ENCODE measurements at regions not wholly inside any gene's neighbourhood (a gene's known extent, or its start where the extent isn't known, plus 50 kb on each side); places are given as distances from the start of the nearest gene placed in this dataset.

DNA sequence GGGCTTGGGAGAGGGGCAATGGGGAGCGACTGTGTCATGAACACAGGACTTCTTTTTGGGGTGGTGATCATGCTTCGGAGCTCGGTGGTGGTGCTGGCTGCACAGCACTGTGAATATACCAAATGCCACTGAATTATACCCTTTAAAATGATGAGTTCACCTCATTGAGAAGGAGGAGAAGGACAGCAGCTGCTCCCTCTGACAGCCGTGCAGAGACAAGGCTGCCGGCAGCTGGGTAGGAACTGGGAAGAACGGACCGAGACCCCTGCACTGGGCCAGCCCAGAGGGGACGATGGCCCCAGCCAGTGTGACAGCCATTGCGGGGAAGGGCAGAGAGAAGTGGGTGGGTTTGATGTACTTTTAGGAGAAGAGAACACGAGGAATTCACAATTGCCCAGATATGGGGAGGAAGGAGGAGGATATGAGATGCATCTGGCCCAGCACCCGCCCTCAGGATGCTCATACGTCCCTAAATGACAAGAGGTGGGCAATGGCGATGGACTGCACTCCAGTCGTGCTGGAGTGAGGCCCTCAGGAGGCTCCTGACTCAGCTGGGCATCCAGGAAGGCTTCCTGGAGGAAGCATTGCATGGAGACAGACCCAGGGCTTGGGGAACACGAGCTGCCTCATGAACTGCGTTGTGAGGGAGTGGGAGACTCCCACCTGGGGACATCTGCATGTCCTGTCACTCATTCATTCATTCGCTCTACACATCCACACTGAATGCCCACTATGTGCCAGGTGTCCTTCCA, 64.3 kb upstream of the C14orf180 start:
- Histone ChIP-seq H3K27me3 (ENCODE audit: control insufficient read depth, insufficient read depth, low read length) (no peaks in the 10 kb centered on the region), H3K36me3 (ENCODE audit: control insufficient read depth in 2 of 3, insufficient read depth in 3 of 3, low read length in 3 of 3) (no peaks in the 10 kb centered on the region), H3K9me3 (ENCODE audit: control insufficient read depth in 2 of 3, insufficient read depth in 1 of 3, low read length in 3 of 3) (peaks cover 0 to 7% (median 0%) of the 10 kb centered on the region in 3 donors), H3K4me1 (ENCODE audit: control insufficient read depth in 2 of 3, insufficient read depth in 2 of 3, low read depth in 1 of 3, low read length in 3 of 3) (no peaks in the 10 kb centered on the region), H3K27ac (ENCODE audit: low read depth in 2 of 2, low read length in 2 of 2) (no peak overlapping the region), H3K9ac (ENCODE audit: low read length in 3 of 3) (no peak overlapping the region), H3K4me3 (ENCODE audit: low read length in 3 of 3) (no peak overlapping the region)
- no peak for FAIRE-seq
- intact Hi-C loops (cut with DNase I): no loop called here
- DNase-seq: no peak
- TF ChIP-seq, protein P1, sequence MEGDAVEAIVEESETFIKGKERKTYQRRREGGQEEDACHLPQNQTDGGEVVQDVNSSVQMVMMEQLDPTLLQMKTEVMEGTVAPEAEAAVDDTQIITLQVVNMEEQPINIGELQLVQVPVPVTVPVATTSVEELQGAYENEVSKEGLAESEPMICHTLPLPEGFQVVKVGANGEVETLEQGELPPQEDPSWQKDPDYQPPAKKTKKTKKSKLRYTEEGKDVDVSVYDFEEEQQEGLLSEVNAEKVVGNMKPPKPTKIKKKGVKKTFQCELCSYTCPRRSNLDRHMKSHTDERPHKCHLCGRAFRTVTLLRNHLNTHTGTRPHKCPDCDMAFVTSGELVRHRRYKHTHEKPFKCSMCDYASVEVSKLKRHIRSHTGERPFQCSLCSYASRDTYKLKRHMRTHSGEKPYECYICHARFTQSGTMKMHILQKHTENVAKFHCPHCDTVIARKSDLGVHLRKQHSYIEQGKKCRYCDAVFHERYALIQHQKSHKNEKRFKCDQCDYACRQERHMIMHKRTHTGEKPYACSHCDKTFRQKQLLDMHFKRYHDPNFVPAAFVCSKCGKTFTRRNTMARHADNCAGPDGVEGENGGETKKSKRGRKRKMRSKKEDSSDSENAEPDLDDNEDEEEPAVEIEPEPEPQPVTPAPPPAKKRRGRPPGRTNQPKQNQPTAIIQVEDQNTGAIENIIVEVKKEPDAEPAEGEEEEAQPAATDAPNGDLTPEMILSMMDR (IDR thresholded peaks at IDR 0.05; ENCODE audit: borderline replicate concordance, extremely low read depth, insufficient read depth): no peak

DNA sequence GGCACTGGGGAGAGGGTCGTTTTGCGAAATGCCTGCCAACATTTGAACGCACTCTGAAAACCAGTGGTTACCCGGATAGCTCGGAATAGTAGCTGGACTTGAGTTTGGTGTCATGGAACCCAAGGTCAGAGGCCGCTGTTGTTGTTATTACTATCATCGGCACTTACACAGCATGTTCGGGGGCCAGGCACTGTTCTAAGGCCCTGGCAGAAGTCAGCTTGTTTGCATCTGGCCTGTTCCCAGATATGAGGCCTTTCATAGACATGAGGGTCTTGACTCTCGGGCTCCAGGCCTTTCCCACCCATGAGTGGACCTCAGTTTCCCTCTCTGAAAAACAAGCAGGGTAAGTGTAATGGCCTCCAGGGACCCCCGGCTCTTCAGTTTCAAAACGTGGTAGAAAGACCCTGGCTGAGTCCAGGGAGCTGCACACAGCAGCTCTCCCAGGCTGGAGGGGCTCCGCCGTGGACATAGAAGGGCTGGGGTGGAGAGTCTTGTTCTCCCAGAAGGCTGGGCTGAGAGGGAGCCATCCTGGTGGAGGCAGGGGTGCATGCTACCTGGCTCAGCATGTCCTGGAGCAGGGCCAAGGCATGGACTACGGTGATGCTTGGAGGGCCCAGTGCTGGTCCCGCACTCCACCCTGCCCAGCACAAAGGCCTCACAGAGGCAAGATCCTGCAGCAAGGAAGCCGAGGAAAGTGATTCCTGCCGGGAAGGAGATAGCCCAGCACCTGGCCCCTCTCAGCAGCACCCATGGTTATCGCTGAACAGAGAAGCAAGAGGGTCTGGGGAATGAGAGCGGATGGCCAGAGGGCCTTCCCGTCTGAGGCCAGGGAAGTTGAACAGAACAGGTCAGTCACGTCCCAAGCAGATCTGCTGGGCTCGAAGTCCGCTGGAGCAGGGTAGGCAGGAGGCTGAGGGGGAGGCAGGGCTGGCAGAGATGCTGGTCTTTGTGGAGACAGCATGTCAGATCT, 63.5 kb upstream of the C14orf180 start:
- no peak overlapping the region for H3K9ac ChIP-seq (ENCODE audit: low read length in 3 of 3)
- no peak overlapping the region for H3K27ac ChIP-seq (ENCODE audit: low read depth in 2 of 2, low read length in 2 of 2)
- H3K4me3 ChIP-seq (ENCODE audit: low read length in 3 of 3): no peak overlapping the region
- H3K4me1 ChIP-seq (ENCODE audit: control insufficient read depth in 2 of 3, insufficient read depth in 2 of 3, low read depth in 1 of 3, low read length in 3 of 3): no peaks in the 10 kb centered on the region
- no peaks in the 10 kb centered on the region for H3K27me3 ChIP-seq (ENCODE audit: control insufficient read depth, insufficient read depth, low read length)
- H3K9me3 ChIP-seq (ENCODE audit: control insufficient read depth in 2 of 3, insufficient read depth in 1 of 3, low read length in 3 of 3): peaks cover 0 to 7% (median 0%) of the 10 kb centered on the region in 3 donors
- FAIRE-seq (no peak), DNase-seq (no peak)
- H3K36me3 ChIP-seq (ENCODE audit: control insufficient read depth in 2 of 3, insufficient read depth in 3 of 3, low read length in 3 of 3): no peaks in the 10 kb centered on the region
- intact Hi-C loops (cut with DNase I): no loop called here
- TF ChIP-seq, protein P1 (IDR thresholded peaks at IDR 0.05; ENCODE audit: borderline replicate concordance, extremely low read depth, insufficient read depth): no peak

DNA sequence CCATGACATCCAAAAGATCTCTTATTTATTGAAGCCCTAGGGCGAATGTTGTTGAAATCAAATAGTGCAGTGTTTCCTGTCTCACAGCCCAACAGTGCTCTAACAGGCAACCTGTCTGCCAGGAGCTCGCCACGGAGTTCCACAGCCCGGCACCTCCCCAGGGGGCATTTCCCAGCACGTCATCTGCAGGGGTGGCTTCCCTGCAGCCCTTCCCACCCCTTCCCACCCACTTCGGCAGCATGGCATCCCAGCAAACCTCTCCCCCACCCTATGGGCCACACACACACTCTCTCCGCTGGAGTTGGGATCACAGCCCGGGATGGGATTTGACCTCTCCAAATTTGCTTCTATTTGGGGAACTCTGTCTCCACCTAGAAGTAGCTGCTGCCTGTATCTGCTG, 62.7 kb upstream of the C14orf180 start:
- no peak for FAIRE-seq
- Histone ChIP-seq H3K4me3 (ENCODE audit: low read length in 3 of 3) (no peak overlapping the region), H3K4me1 (ENCODE audit: control insufficient read depth in 2 of 3, insufficient read depth in 2 of 3, low read depth in 1 of 3, low read length in 3 of 3) (no peaks in the 10 kb centered on the region), H3K36me3 (ENCODE audit: control insufficient read depth in 2 of 3, insufficient read depth in 3 of 3, low read length in 3 of 3) (no peaks in the 10 kb centered on the region), H3K27me3 (ENCODE audit: control insufficient read depth, insufficient read depth, low read length) (no peaks in the 10 kb centered on the region), H3K27ac (ENCODE audit: low read depth in 2 of 2, low read length in 2 of 2) (no peak overlapping the region), H3K9me3 (ENCODE audit: control insufficient read depth in 2 of 3, insufficient read depth in 1 of 3, low read length in 3 of 3) (peaks cover 0 to 7% (median 0%) of the 10 kb centered on the region in 3 donors), H3K9ac (ENCODE audit: low read length in 3 of 3) (no peak overlapping the region)
- TF ChIP-seq, protein P1 (IDR thresholded peaks at IDR 0.05; ENCODE audit: borderline replicate concordance, extremely low read depth, insufficient read depth): no peak
- intact Hi-C loops (cut with DNase I): no loop called here
- no peak for DNase-seq
